NCI-H2081 (cell line): ENCODE measurements at regions not wholly inside any gene's neighbourhood (a gene's known extent, or its start where the extent isn't known, plus 50 kb on each side); places are given as distances from the start of the nearest gene placed in this dataset.
"Not testable (repeated sequence)": the region's sequence is repeated elsewhere in the genome, so short reads cannot be mapped to it uniquely, and the experiment has no call there.

Experiments
- DNase-seq, 2 experiments: peaks; one replicate each; lab custom pipeline; 2025; lab: John Stamatoyannopoulos, UW

DNA sequence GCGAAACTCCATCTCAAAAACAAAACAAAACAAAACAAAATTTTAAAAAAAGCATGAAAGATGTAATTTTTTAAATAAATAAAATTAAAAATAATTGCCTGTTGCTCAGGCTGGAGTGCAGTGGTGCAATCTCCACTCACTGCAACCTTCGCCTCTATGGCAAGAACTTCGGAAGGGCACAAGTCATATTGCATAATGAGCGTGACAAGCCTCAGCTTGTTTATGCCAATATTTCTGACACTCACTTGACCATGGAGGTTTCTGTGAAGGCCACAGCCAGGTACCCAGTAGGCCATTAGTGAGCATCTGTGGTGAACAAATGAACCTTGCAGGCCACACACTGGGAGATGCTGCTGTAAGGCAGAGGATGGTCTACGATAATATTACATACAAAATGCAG, 106.1 kb upstream of the KMT2C start:
- no peak for DNase-seq

DNA sequence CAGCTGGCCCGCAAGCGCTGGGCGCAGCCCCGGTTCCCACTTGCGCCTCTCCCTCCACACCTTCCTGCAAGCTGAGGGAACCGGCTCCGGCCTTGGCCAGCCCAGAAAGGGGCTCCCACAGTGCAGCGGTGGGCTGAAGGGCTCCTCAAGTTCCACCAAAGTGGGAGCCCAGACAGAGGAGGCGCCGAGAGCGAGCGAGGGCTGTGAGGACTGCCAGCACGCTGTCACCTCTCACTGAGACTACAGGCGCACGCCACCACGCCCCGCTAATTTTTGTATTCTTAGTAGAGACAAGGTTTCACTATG, 103.3 kb upstream of the KMT2C start:
- DNase-seq = not testable (repeated sequence)

GRCh38 chr7:152538346-152539189, 102.8 kb upstream of the KMT2C start:
- not testable (repeated sequence) for DNase-seq

- DNase-seq = no peak
These were observed 101.8 kb upstream of the KMT2C start for GRCh38 chr7:152537639-152538038.

- DNase-seq = no peak
These were observed 92.8 kb upstream of the KMT2C start for GRCh38 chr7:152528612-152529011.

- no peak for DNase-seq
These were observed 91.8 kb upstream of the KMT2C start for GRCh38 chr7:152527610-152528032.

- DNase-seq = no peak
These were observed 88.1 kb upstream of the KMT2C start for GRCh38 chr7:152523916-152524315.

DNA sequence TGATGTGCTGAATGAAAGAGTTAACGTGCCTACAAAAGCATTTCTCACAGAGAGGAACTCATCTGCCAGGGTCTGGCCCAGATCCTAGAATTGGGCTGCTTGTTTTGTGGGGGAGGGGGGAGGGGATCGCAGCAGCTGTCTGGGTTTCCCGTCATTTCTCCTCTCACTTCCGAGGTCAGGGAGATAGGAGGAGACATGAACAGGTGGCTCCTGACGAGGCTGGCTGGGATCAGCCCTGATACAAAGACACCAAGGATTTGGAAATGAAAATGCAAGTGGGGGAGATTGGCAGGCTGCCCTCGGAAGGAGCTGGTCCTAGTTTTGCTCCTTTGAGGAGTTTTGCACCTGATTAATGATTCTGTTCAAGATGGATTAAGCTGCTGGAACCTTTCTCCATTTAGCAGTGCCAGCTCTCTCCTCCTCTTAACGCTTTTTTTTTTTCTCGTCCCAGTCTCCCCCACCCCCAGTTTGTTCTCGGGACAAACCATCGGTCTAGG, 86.8 kb upstream of the KMT2C start:
- peak; percentile 74 to 75 for DNase-seq

DNA sequence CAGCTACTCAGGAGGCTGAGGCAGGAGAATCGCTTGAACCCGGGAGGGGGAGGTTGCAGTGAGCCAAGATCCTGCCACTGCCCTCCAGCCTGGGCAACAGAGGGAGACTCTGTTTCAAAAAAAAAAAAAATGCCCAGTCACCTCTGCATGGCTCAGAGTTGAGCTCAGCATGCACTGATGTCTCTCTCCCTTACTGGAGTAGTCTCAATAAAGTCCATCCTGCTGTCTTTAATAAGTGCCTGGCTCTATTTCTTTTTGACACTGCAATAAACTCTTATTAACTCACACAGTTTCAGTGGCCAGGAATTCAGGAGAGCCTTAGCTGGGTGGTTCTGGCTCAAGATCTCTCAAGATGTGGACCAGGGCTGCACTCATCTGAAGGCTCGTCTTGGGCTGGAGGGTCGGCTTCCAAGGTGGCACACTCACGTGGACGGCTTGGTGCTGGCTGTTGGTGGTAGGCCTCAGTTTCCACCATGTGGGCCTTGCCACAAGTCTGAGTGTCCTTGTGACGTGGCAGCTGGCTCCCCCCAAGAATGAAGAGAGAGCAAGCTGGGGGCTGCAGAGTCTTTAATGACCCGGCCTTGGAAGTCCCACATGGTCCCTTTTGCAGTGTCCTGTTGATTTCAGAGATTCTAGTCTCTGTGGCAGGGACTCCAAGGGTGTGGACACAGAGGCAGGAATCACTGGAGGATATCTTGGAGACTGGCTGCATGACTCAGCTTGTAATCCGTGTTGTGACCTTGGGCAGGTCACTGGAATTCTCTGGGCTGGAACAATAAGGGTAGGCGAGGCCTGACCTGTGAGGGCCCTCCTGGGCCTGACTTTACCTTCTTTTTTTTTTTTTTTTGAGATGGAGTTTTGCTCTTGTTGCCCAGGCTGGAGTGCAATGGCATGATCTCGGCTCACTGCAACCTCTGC, 85.9 kb upstream of the KMT2C start:
- DNase-seq = no peak

DNA sequence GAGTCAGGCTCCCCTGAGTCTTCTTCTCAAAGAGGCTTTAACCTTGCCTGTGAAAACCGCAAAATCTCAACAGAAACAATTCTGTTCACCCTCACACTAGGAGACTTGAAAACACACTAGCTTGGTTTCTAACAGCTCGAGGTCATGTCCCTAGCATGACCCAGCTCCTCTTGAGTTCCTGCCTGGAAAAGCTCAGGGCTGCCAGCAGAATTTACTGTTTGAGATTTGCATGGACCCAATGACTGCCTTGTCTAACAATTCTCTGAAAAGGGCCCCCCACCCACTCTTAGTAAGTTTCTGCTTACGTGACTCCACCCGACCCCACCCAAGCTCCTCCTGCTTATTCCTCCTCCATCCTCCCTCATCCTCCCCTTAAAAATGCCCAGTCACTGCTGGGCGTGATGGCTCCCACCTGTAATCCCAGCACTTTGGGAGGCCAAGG, 85.1 kb upstream of the KMT2C start:
- no peak for DNase-seq

- DNase-seq = no peak
These were observed 83.5 kb upstream of the KMT2C start for GRCh38 chr7:152519290-152519689.

DNA sequence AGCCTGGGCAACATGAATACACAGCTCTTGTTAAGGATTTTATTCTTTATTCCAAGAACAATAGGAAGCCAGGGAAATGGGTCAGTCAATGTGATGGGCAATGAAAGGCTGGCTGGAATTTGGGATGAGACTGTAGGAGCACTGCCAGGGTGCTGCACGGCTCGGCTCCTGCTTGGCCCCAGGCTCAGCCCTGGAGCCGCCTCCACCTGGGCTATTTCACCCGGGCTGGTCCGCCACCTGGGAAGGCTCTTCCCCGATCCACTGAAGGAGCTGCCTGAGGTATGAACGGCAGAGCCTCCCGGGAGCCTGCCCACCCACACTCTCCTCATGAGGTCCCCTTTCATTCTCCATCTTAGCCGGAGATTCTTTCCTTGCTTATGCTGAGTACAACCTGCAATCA, 80.4 kb upstream of the KMT2C start:
- no peak for DNase-seq

GRCh38 chr7:152515266-152515950, 79.6 kb upstream of the KMT2C start:
- not testable (repeated sequence) for DNase-seq

DNA sequence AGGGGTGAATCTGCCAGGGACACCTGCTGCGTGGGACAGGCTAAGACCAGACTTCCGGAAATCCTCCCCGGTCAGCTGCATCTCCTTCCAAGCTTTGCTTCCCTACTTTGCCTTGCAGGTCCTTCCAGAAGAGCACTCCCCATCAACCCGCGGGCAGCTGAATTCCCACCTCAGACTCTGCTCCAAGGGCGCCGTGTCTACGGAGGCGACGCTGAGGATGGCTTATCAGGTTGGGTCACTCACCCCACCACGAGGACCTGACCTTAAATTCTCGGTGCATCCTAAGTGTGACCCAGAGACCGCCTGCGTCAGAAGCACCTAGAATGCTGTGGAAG, 78.9 kb upstream of the KMT2C start:
- DNase-seq = no peak

GRCh38 chr7:152513861-152514770, 78.3 kb upstream of the KMT2C start:
- DNase-seq = no peak

- no peak for DNase-seq
These were observed 76.9 kb upstream of the KMT2C start for GRCh38 chr7:152512706-152513105.

- no peak for DNase-seq
These were observed 75.9 kb upstream of the KMT2C start for GRCh38 chr7:152511736-152512135.

- no peak for DNase-seq
These were observed 72.9 kb upstream of the KMT2C start for GRCh38 chr7:152508701-152509100.

GRCh38 chr7:152505606-152506005, 69.8 kb upstream of the KMT2C start:
- no peak for DNase-seq

DNA sequence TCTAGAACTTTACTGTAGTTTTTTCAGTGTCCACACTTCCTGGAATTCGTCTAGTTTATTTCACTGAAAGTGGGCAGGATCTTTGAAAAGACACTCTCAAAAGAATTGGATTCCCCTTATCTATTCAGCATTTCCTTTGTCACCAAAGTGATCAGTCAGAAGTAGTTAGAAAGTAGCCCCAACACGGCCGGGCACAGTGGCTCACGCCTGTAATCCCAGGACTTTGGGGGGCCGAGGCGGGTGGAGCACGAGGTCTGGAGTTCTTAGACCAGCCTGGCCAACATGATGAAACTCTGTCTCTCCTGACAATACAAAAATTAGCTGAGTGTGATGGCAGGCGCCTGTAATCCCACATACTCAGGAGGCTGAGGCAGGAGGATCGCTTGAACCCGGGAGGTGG, 69.0 kb upstream of the KMT2C start:
- no peak for DNase-seq

- DNase-seq = no peak
These were observed 68.6 kb upstream of the KMT2C start for GRCh38 chr7:152504367-152504766.
